ENCODE measurements at regions not wholly inside any gene's neighbourhood (a gene's known extent, or its start where the extent isn't known, plus 50 kb on each side); places are given as distances from the start of the nearest gene placed in this dataset.

- POLR2A ChIA-PET = interaction anchor here (0.7 to 1.0 kb wide), 2 partner anchors 27 to 151 kb away, joined by 3 read pairs; no protein-coding TSS in a partner anchor
- Histone ChIP-seq H3K4me3 (ENCODE audit: low read depth, low read length, poor library complexity, severe bottlenecking) (no peak overlapping the region), H3K27ac (ENCODE audit: low read depth, low read length, poor library complexity, severe bottlenecking) (no peak overlapping the region), H3K36me3 (ENCODE audit: insufficient read depth, low read length) (no peaks in the 10 kb centered on the region; the same call in 1 of the 2 replicates), H3K4me1 (ENCODE audit: insufficient read depth, low read length, poor library complexity, severe bottlenecking) (peaks cover 19% of the 10 kb centered on the region), H3K4me2 (ENCODE audit: low read length) (no peak overlapping the region), H3K79me2 (ENCODE audit: insufficient read depth, low read depth, low read length) (no peaks in the 10 kb centered on the region), H3K9me3 (ENCODE audit: low read length) (peaks cover 17% of the 10 kb centered on the region; the same call in 1 of the 2 replicates), H2AFZ (ENCODE audit: low read length) (no peak overlapping the region), H4K20me1 (ENCODE audit: insufficient read depth, low read length) (no peaks in the 10 kb centered on the region), H3K9me2 (ENCODE audit: insufficient read depth, low read length) (no peaks in the 10 kb centered on the region)
- CTCF ChIA-PET (ENCODE audit: unreplicated experiment) = no interaction called here
- TF ChIP-seq CTCF (conservative IDR thresholded peaks at IDR 0.05; ENCODE audit: low read length) (no peak), EZH2phosphoT487 (IDR thresholded peaks at IDR 0.05; ENCODE audit: borderline replicate concordance, low read depth, low read length) (no peak)
- no TSS peak for BruUV-seq (replicated peaks)
- no peak for DNase-seq (ENCODE audit: low spot score)
- intact Hi-C loops (cut with micrococcal nuclease; ENCODE audit: unreplicated experiment) = no loop called here
Observed at GRCh38 chr6:210778-211374, 81.4 kb upstream of the DUSP22 start.

DNA sequence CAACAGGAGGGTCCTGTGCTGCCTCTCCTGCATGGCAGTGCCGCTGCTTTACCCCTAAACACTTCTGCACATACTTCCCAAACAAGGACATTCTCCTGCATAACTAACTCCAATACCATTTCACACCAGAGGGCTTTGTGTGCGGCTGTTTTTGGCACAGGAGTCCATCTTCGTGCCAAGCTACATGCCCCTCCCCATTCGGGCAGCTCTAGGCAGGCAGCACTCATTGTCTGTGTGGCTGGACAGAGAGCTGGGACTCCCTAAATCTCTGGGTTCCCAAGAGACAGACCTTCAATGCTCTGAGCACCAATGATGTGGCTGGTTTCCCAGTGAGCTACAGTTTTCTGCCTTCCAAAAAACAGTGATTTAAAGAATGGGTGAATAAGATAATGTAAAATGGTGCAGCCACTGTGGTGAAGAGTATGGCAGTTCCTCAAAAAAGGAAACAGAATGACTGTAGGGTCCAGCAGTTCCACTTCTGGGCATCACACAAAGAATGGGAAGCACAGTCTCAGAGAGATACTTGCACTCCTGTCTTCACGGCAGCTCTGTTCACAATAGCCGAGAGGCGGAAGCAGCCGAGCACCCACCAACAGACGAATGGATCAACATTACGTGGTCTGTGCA is 80.3 kb upstream of the DUSP22 start:
- no peak for DNase-seq (ENCODE audit: low spot score)
- TF ChIP-seq CTCF (conservative IDR thresholded peaks at IDR 0.05; ENCODE audit: low read length) (no peak), EZH2phosphoT487 (IDR thresholded peaks at IDR 0.05; ENCODE audit: borderline replicate concordance, low read depth, low read length) (no peak)
- H3K36me3 ChIP-seq (ENCODE audit: insufficient read depth, low read length) = no peaks in the 10 kb centered on the region; the same call in 1 of the 2 replicates
- H3K9me3 ChIP-seq (ENCODE audit: low read length) = peaks cover 17% of the 10 kb centered on the region; the same call in 1 of the 2 replicates
- H3K27ac ChIP-seq (ENCODE audit: low read depth, low read length, poor library complexity, severe bottlenecking) = no peak overlapping the region
- peaks cover 30% of the 10 kb centered on the region for H3K4me1 ChIP-seq (ENCODE audit: insufficient read depth, low read length, poor library complexity, severe bottlenecking)
- POLR2A ChIA-PET = interaction anchor here (0.8 kb wide), 1 partner anchor 148 kb away, joined by 3 read pairs; no protein-coding TSS in a partner anchor
- no peaks in the 10 kb centered on the region for H3K79me2 ChIP-seq (ENCODE audit: insufficient read depth, low read depth, low read length)
- no peaks in the 10 kb centered on the region for H4K20me1 ChIP-seq (ENCODE audit: insufficient read depth, low read length)
- intact Hi-C loops (cut with micrococcal nuclease; ENCODE audit: unreplicated experiment) = no loop called here
- H2AFZ ChIP-seq (ENCODE audit: low read length) = no peak overlapping the region
- BruUV-seq (replicated peaks) = no TSS peak
- H3K4me3 ChIP-seq (ENCODE audit: low read depth, low read length, poor library complexity, severe bottlenecking) = no peak overlapping the region
- CTCF ChIA-PET (ENCODE audit: unreplicated experiment) = no interaction called here
- no peak overlapping the region for H3K4me2 ChIP-seq (ENCODE audit: low read length)
- H3K9me2 ChIP-seq (ENCODE audit: insufficient read depth, low read length) = no peaks in the 10 kb centered on the region

- DNase-seq (ENCODE audit: low spot score) = no peak
- H2AFZ ChIP-seq (ENCODE audit: low read length) = no peak overlapping the region
- no peak overlapping the region for H3K4me2 ChIP-seq (ENCODE audit: low read length)
- H3K4me3 ChIP-seq (ENCODE audit: low read depth, low read length, poor library complexity, severe bottlenecking) = no peak overlapping the region
- H3K9me2 ChIP-seq (ENCODE audit: insufficient read depth, low read length) = no peaks in the 10 kb centered on the region
- H4K20me1 ChIP-seq (ENCODE audit: insufficient read depth, low read length) = no peaks in the 10 kb centered on the region
- ChIA-PET CTCF (ENCODE audit: unreplicated experiment) (no interaction called here), POLR2A (no interaction called here)
- H3K36me3 ChIP-seq (ENCODE audit: insufficient read depth, low read length) = no peaks in the 10 kb centered on the region; the same call in 1 of the 2 replicates
- BruUV-seq (replicated peaks) = no TSS peak
- peaks cover 43% of the 10 kb centered on the region for H3K4me1 ChIP-seq (ENCODE audit: insufficient read depth, low read length, poor library complexity, severe bottlenecking)
- H3K79me2 ChIP-seq (ENCODE audit: insufficient read depth, low read depth, low read length) = no peaks in the 10 kb centered on the region
- no peak for TF ChIP-seq EZH2phosphoT487 (IDR thresholded peaks at IDR 0.05; ENCODE audit: borderline replicate concordance, low read depth, low read length)
- TF ChIP-seq CTCF (conservative IDR thresholded peaks at IDR 0.05; ENCODE audit: low read length) = no peak
- peaks cover 17% of the 10 kb centered on the region; the same call in 1 of the 2 replicates for H3K9me3 ChIP-seq (ENCODE audit: low read length)
- no peak overlapping the region for H3K27ac ChIP-seq (ENCODE audit: low read depth, low read length, poor library complexity, severe bottlenecking)
- intact Hi-C loops (cut with micrococcal nuclease; ENCODE audit: unreplicated experiment) = no loop called here
Observed at GRCh38 chr6:213284-213683, 79.0 kb upstream of the DUSP22 start.
